ENCODE measurements at regions not wholly inside any gene's neighbourhood (a gene's known extent, or its start where the extent isn't known, plus 50 kb on each side); places are given as distances from the start of the nearest gene placed in this dataset.

DNA sequence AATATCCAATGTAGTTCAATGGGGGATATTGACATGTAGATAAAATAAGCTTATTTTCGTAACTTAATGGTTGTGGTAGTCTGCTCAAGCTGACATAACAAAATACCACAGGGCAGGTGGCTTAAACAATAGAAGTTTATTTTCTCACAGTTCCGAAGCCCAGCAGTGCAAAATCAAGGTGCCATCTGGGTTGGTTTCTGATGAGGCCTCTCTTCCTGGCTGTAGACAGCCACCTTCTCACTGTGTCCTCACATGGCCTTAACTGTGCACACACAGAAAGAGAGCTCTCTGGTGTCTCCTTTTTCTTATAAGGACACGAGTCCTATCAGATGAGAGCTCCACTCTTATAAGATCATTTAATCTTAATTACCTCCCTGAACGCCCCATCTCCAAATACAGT lies 64.8 kb upstream of the IPO9 start:
- TF ChIP-seq, protein P1, sequence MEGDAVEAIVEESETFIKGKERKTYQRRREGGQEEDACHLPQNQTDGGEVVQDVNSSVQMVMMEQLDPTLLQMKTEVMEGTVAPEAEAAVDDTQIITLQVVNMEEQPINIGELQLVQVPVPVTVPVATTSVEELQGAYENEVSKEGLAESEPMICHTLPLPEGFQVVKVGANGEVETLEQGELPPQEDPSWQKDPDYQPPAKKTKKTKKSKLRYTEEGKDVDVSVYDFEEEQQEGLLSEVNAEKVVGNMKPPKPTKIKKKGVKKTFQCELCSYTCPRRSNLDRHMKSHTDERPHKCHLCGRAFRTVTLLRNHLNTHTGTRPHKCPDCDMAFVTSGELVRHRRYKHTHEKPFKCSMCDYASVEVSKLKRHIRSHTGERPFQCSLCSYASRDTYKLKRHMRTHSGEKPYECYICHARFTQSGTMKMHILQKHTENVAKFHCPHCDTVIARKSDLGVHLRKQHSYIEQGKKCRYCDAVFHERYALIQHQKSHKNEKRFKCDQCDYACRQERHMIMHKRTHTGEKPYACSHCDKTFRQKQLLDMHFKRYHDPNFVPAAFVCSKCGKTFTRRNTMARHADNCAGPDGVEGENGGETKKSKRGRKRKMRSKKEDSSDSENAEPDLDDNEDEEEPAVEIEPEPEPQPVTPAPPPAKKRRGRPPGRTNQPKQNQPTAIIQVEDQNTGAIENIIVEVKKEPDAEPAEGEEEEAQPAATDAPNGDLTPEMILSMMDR (IDR thresholded peaks at IDR 0.05 in 2 of 3, conservative IDR thresholded peaks at IDR 0.05 in 1 of 3; ENCODE audit: control insufficient read depth in 2 of 3, extremely low read depth in 1 of 3, insufficient read depth in 1 of 3, low read depth in 3 of 3, low read length in 3 of 3): no peak
- TF ChIP-seq RAD21 (IDR thresholded peaks at IDR 0.05; ENCODE audit: insufficient read depth, low read depth, low read length) (no peak), EZH2 (IDR thresholded peaks at IDR 0.05; ENCODE audit: borderline replicate concordance, control insufficient read depth, low read depth, low read length) (no peak), POLR2A (IDR thresholded peaks at IDR 0.05; ENCODE audit: low read depth, low read length) (no peak), POLR2AphosphoS5 (IDR thresholded peaks at IDR 0.05; ENCODE audit: low read length) (no peak), JUND (IDR thresholded peaks at IDR 0.05; ENCODE audit: low read depth, low read length) (no peak)
- TF ChIP-seq, protein P2, sequence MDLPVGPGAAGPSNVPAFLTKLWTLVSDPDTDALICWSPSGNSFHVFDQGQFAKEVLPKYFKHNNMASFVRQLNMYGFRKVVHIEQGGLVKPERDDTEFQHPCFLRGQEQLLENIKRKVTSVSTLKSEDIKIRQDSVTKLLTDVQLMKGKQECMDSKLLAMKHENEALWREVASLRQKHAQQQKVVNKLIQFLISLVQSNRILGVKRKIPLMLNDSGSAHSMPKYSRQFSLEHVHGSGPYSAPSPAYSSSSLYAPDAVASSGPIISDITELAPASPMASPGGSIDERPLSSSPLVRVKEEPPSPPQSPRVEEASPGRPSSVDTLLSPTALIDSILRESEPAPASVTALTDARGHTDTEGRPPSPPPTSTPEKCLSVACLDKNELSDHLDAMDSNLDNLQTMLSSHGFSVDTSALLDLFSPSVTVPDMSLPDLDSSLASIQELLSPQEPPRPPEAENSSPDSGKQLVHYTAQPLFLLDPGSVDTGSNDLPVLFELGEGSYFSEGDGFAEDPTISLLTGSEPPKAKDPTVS (IDR thresholded peaks at IDR 0.05; ENCODE audit: low read depth, low read length): no peak
- TF ChIP-seq, protein P3, sequence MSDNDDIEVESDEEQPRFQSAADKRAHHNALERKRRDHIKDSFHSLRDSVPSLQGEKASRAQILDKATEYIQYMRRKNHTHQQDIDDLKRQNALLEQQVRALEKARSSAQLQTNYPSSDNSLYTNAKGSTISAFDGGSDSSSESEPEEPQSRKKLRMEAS (IDR thresholded peaks at IDR 0.05; ENCODE audit: low read depth, low read length): no peak

Data from GM12878 (cell line).